NT2/D1 (cell line): ENCODE measurements at regions not wholly inside any gene's neighbourhood (a gene's known extent, or its start where the extent isn't known, plus 50 kb on each side); places are given as distances from the start of the nearest gene placed in this dataset.

Source experiments
- YY1 ChIP-seq: IDR thresholded peaks from 2 replicates; pipeline ENCODE4 v1.6.1; 2011; ENCODE audit not compliant: insufficient read length, insufficient read depth
- ZNF274 ChIP-seq: IDR thresholded peaks from 2 replicates; pipeline ENCODE4 v1.6.1; 2011; ENCODE audit warnings: mild to moderate bottlenecking, low read depth, low read length

GRCh38 chr22:48137640-48138039 lies 1375.2 kb downstream of the TBC1D22A start:
- no peak for TF ChIP-seq YY1
- TF ChIP-seq ZNF274: no peak
